ENCODE measurements at regions not wholly inside any gene's neighbourhood (a gene's known extent, or its start where the extent isn't known, plus 50 kb on each side); places are given as distances from the start of the nearest gene placed in this dataset.
A peak's percentile ranks its signal among the peaks of the same experiment; 100 is the strongest.

- no peak for ATAC-seq
- POLR2A ChIA-PET = interaction anchor here (0.6 to 1.7 kb wide), 5 partner anchors 9 to 163 kb away, joined by 3 to 6 read pairs (median 3); no protein-coding TSS in a partner anchor
- Histone ChIP-seq H3K4me2 (ENCODE audit: insufficient read depth, low read length) (no peak overlapping the region), H3K9me1 (ENCODE audit: control insufficient read depth, insufficient read depth, low read length) (no peaks in the 10 kb centered on the region), H3K4me1 (replicated peaks in 1 of 2; ENCODE audit: control insufficient read depth in 2 of 2, insufficient read depth in 2 of 2, low read length in 2 of 2) (peaks cover 7 to 49% of the 10 kb centered on the region in 2 experiments), H3K9me3 (replicated peaks; ENCODE audit: control insufficient read depth, insufficient read depth, low read depth, low read length) (0 out of 2 replicates have a peak, but pooled peaks cover 1% of the 10 kb centered on the region), H4K20me1 (replicated peaks; ENCODE audit: control insufficient read depth, insufficient read depth, low read length) (peaks cover 45% of the 10 kb centered on the region), H3K9ac (ENCODE audit: insufficient read depth in 1 of 2, low read depth in 2 of 2, low read length in 2 of 2) (peak overlapping the region in 1 of 2 experiments; percentile 19; a peak in 1 of 4 replicates), H3K4me3 (no peak overlapping the region), H3K27ac (ENCODE audit: extremely low read depth, low read depth, low read length) (no peak overlapping the region; the same call in 2 of the 3 replicates), H3K36me3 (ENCODE audit: control insufficient read depth, insufficient read depth, low read length) (peaks cover 15% of the 10 kb centered on the region; the same call in 1 of the 3 replicates), H2AFZ (ENCODE audit: low read depth, low read length) (no peak overlapping the region), H3K79me2 (ENCODE audit: control insufficient read depth, insufficient read depth, low read length) (peaks cover 87% of the 10 kb centered on the region), H3K27me3 (ENCODE audit: control insufficient read depth in 2 of 2, insufficient read depth in 2 of 2, low read length in 2 of 2) (no peaks in the 10 kb centered on the region)
- CTCF ChIA-PET (ENCODE audit: low intra/inter-chr PET ratio) = interaction anchor here (2.8 kb wide), 1 partner anchor 165 kb away, joined by 43 read pairs; no protein-coding TSS in a partner anchor
- WGBS (ENCODE audit: insufficient coverage, low coverage, missing lambda C conversion rate) = 72% methylated on average over 18 of the region's 21 CpGs
- FAIRE-seq = no peak
- no peak for DNase-seq (ENCODE audit: extremely low read depth in 1 of 4, low spot score in 3 of 4)
- intact Hi-C loops (cut with micrococcal nuclease) (loop anchor here (5.0 kb wide), 2 partner anchors 42 to 97 kb away; no protein-coding TSS in a partner anchor), in situ Hi-C loops (cut with MboI) (loop anchor here (5.0 kb wide), 1 partner anchor 172 kb away; no protein-coding TSS in a partner anchor)
- BruUV-seq (replicated peaks) = no TSS peak
- no peak for TF ChIP-seq ZNF655 (CRISPR knock-in tag; IDR thresholded peaks at IDR 0.05)
- TF ChIP-seq REST (IDR thresholded peaks at IDR 0.05; ENCODE audit: borderline replicate concordance) = no peak
- no peak for TF ChIP-seq REST (CRISPR knock-in tag; IDR thresholded peaks at IDR 0.05; ENCODE audit: low read depth)
- TF ChIP-seq PKNOX1 (IDR thresholded peaks at IDR 0.05) = no peak
- TF ChIP-seq HDAC2 (IDR thresholded peaks at IDR 0.05) = no peak
- TF ChIP-seq PPARD (CRISPR knock-in tag; IDR thresholded peaks at IDR 0.05) = no peak
- TF ChIP-seq UBTF (IDR thresholded peaks at IDR 0.05; ENCODE audit: borderline replicate concordance in 1 of 2, low read depth in 2 of 2, low read length in 2 of 2) = no peak
- no peak for TF ChIP-seq NCOR1 (IDR thresholded peaks at IDR 0.05)
Observed at GRCh38 chr17:77329741-77330531, 189.2 kb downstream of the SEC14L1 start.
